ENCODE measurements at regions not wholly inside any gene's neighbourhood (a gene's known extent, or its start where the extent isn't known, plus 50 kb on each side); places are given as distances from the start of the nearest gene placed in this dataset.
A peak's percentile ranks its signal among the peaks of the same experiment; 100 is the strongest.
"Not testable (repeated sequence)": the region's sequence is repeated elsewhere in the genome, so short reads cannot be mapped to it uniquely, and the experiment has no call there.

GRCh38 chr3:144491333-144491732 lies 519.7 kb downstream of the DIPK2A start:
- Histone ChIP-seq H3K4me1 (ENCODE audit: control insufficient read depth, insufficient read depth, low read length) (no peaks in the 10 kb centered on the region), H3K27ac (ENCODE audit: low read length) (no peak overlapping the region), H3K9me3 (ENCODE audit: control insufficient read depth, low read depth, low read length) (no peaks in the 10 kb centered on the region), H3K27me3 (ENCODE audit: control insufficient read depth, insufficient read depth, low read length) (no peaks in the 10 kb centered on the region), H3K36me3 (ENCODE audit: control insufficient read depth, insufficient read depth, low read length) (no peaks in the 10 kb centered on the region), H3K4me3 (ENCODE audit: low read length) (no peak overlapping the region)
- no peak for DNase-seq

- not testable (repeated sequence) for H3K36me3 ChIP-seq (ENCODE audit: control insufficient read depth, insufficient read depth, low read length)
- no CpG with 5 or more reads among the region's 20 CpGs for WGBS (ENCODE audit: insufficient coverage, low lambda C conversion rate)
Measured at GRCh38 chr3:144494651-144495050, 523.0 kb downstream of the DIPK2A start.

GRCh38 chr3:144496141-144496835 lies 524.7 kb downstream of the DIPK2A start:
- Histone ChIP-seq H3K27me3 (ENCODE audit: control insufficient read depth, insufficient read depth, low read length) (no peaks in the 10 kb centered on the region), H3K36me3 (ENCODE audit: control insufficient read depth, insufficient read depth, low read length) (no peaks in the 10 kb centered on the region), H3K9me3 (ENCODE audit: control insufficient read depth, low read depth, low read length) (no peaks in the 10 kb centered on the region), H3K27ac (ENCODE audit: low read length) (no peak overlapping the region), H3K4me1 (ENCODE audit: control insufficient read depth, insufficient read depth, low read length) (no peaks in the 10 kb centered on the region), H3K4me3 (ENCODE audit: low read length) (no peak overlapping the region)
- WGBS (ENCODE audit: insufficient coverage, low lambda C conversion rate): 94% methylated on average over 2 of the region's 4 CpGs
- DNase-seq: no peak

More at GRCh38 chr3:144494651-144495050, 523.0 kb downstream of the DIPK2A start:
- not testable (repeated sequence) for H3K4me3 ChIP-seq (ENCODE audit: low read length); H3K27ac ChIP-seq (ENCODE audit: low read length); H3K4me1 ChIP-seq (ENCODE audit: control insufficient read depth, insufficient read depth, low read length); H3K9me3 ChIP-seq (ENCODE audit: control insufficient read depth, low read depth, low read length); DNase-seq; H3K27me3 ChIP-seq (ENCODE audit: control insufficient read depth, insufficient read depth, low read length)

GRCh38 chr3:144497452-144497851 lies 525.8 kb downstream of the DIPK2A start:
- 100% methylated on average over 1 of the region's 2 CpGs for WGBS (ENCODE audit: insufficient coverage, low lambda C conversion rate)
- Histone ChIP-seq H3K27ac (ENCODE audit: low read length) (no peak overlapping the region), H3K27me3 (ENCODE audit: control insufficient read depth, insufficient read depth, low read length) (no peaks in the 10 kb centered on the region), H3K36me3 (ENCODE audit: control insufficient read depth, insufficient read depth, low read length) (no peaks in the 10 kb centered on the region), H3K4me3 (ENCODE audit: low read length) (no peak overlapping the region), H3K4me1 (ENCODE audit: control insufficient read depth, insufficient read depth, low read length) (no peaks in the 10 kb centered on the region), H3K9me3 (ENCODE audit: control insufficient read depth, low read depth, low read length) (no peaks in the 10 kb centered on the region)
- no peak for DNase-seq

- no peak overlapping the region for H3K4me3 ChIP-seq (ENCODE audit: low read length)
- no peak overlapping the region for H3K27ac ChIP-seq (ENCODE audit: low read length)
- no peaks in the 10 kb centered on the region for H3K36me3 ChIP-seq (ENCODE audit: control insufficient read depth, insufficient read depth, low read length)
- H3K4me1 ChIP-seq (ENCODE audit: control insufficient read depth, insufficient read depth, low read length): no peaks in the 10 kb centered on the region
- WGBS (ENCODE audit: insufficient coverage, low lambda C conversion rate): 80% methylated on average over 1 of the region's 2 CpGs
- H3K27me3 ChIP-seq (ENCODE audit: control insufficient read depth, insufficient read depth, low read length): no peaks in the 10 kb centered on the region
- no peak for DNase-seq
- H3K9me3 ChIP-seq (ENCODE audit: control insufficient read depth, low read depth, low read length): no peaks in the 10 kb centered on the region
Measured at GRCh38 chr3:144499001-144499930, 527.6 kb downstream of the DIPK2A start.

GRCh38 chr3:144501467-144501866 lies 529.8 kb downstream of the DIPK2A start:
- Histone ChIP-seq H3K36me3 (ENCODE audit: control insufficient read depth, insufficient read depth, low read length) (no peaks in the 10 kb centered on the region), H3K27me3 (ENCODE audit: control insufficient read depth, insufficient read depth, low read length) (no peaks in the 10 kb centered on the region), H3K4me1 (ENCODE audit: control insufficient read depth, insufficient read depth, low read length) (no peaks in the 10 kb centered on the region), H3K4me3 (ENCODE audit: low read length) (no peak overlapping the region), H3K9me3 (ENCODE audit: control insufficient read depth, low read depth, low read length) (no peaks in the 10 kb centered on the region), H3K27ac (ENCODE audit: low read length) (no peak overlapping the region)
- no peak for DNase-seq
- no CpG with 5 or more reads among the region's 1 CpG for WGBS (ENCODE audit: insufficient coverage, low lambda C conversion rate)

- no CpG with 5 or more reads among the region's 4 CpGs for WGBS (ENCODE audit: insufficient coverage, low lambda C conversion rate)
- no peaks in the 10 kb centered on the region for H3K27me3 ChIP-seq (ENCODE audit: control insufficient read depth, insufficient read depth, low read length)
- no peaks in the 10 kb centered on the region for H3K36me3 ChIP-seq (ENCODE audit: control insufficient read depth, insufficient read depth, low read length)
- H3K4me3 ChIP-seq (ENCODE audit: low read length): no peak overlapping the region
- no peaks in the 10 kb centered on the region for H3K9me3 ChIP-seq (ENCODE audit: control insufficient read depth, low read depth, low read length)
- H3K4me1 ChIP-seq (ENCODE audit: control insufficient read depth, insufficient read depth, low read length): no peaks in the 10 kb centered on the region
- no peak overlapping the region for H3K27ac ChIP-seq (ENCODE audit: low read length)
- DNase-seq: no peak
Measured at GRCh38 chr3:144502402-144502801, 530.8 kb downstream of the DIPK2A start.

GRCh38 chr3:144506375-144506774 lies 534.8 kb downstream of the DIPK2A start:
- no CpG with 5 or more reads among the region's 4 CpGs for WGBS (ENCODE audit: insufficient coverage, low lambda C conversion rate)

GRCh38 chr3:144511346-144511745 lies 539.7 kb downstream of the DIPK2A start:
- DNase-seq: peak in 1 of 2 donors; percentile 10
- Histone ChIP-seq H3K4me3 (ENCODE audit: low read length) (no peak overlapping the region), H3K9me3 (ENCODE audit: control insufficient read depth, low read depth, low read length) (no peaks in the 10 kb centered on the region), H3K27ac (ENCODE audit: low read length) (no peak overlapping the region), H3K27me3 (ENCODE audit: control insufficient read depth, insufficient read depth, low read length) (no peaks in the 10 kb centered on the region), H3K4me1 (ENCODE audit: control insufficient read depth, insufficient read depth, low read length) (no peaks in the 10 kb centered on the region), H3K36me3 (ENCODE audit: control insufficient read depth, insufficient read depth, low read length) (no peaks in the 10 kb centered on the region)
- no CpG with 5 or more reads among the region's 3 CpGs for WGBS (ENCODE audit: insufficient coverage, low lambda C conversion rate)

More at GRCh38 chr3:144506375-144506774, 534.8 kb downstream of the DIPK2A start:
- H3K4me3 ChIP-seq (ENCODE audit: low read length); H3K9me3 ChIP-seq (ENCODE audit: control insufficient read depth, low read depth, low read length); H3K4me1 ChIP-seq (ENCODE audit: control insufficient read depth, insufficient read depth, low read length); DNase-seq; H3K27me3 ChIP-seq (ENCODE audit: control insufficient read depth, insufficient read depth, low read length); H3K27ac ChIP-seq (ENCODE audit: low read length); H3K36me3 ChIP-seq (ENCODE audit: control insufficient read depth, insufficient read depth, low read length): not testable (repeated sequence)

GRCh38 chr3:144516026-144516425 lies 544.4 kb downstream of the DIPK2A start:
- Histone ChIP-seq H3K4me3 (ENCODE audit: low read length) (no peak overlapping the region), H3K9me3 (ENCODE audit: control insufficient read depth, low read depth, low read length) (no peaks in the 10 kb centered on the region), H3K4me1 (ENCODE audit: control insufficient read depth, insufficient read depth, low read length) (no peaks in the 10 kb centered on the region), H3K27me3 (ENCODE audit: control insufficient read depth, insufficient read depth, low read length) (no peaks in the 10 kb centered on the region), H3K27ac (ENCODE audit: low read length) (no peak overlapping the region), H3K36me3 (ENCODE audit: control insufficient read depth, insufficient read depth, low read length) (no peaks in the 10 kb centered on the region)
- no peak for DNase-seq

All from large intestine (tissue), 3 donors.